ENCODE measurements at regions not wholly inside any gene's neighbourhood (a gene's known extent, or its start where the extent isn't known, plus 50 kb on each side); places are given as distances from the start of the nearest gene placed in this dataset.
"Not testable (repeated sequence)": the region's sequence is repeated elsewhere in the genome, so short reads cannot be mapped to it uniquely, and the experiment has no call there.

GRCh38 chr2:65589667-65590066 lies 157.3 kb upstream of the SPRED2 start:
- no peak for DNase-seq

- no peak for DNase-seq
Measured at GRCh38 chr2:65587779-65588178, 155.4 kb upstream of the SPRED2 start.

GRCh38 chr2:65586516-65586915 lies 154.1 kb upstream of the SPRED2 start:
- DNase-seq, result no peak

GRCh38 chr2:65583061-65583460 lies 150.7 kb upstream of the SPRED2 start:
- no peak for DNase-seq

- DNase-seq, result no peak
Measured at GRCh38 chr2:65582364-65582763, 150.0 kb upstream of the SPRED2 start.

- DNase-seq, result no peak
Measured at GRCh38 chr2:65580824-65581223, 148.4 kb upstream of the SPRED2 start.

GRCh38 chr2:65579506-65580235 lies 147.3 kb upstream of the SPRED2 start:
- no peak for DNase-seq

GRCh38 chr2:65577654-65578053 lies 145.3 kb upstream of the SPRED2 start:
- DNase-seq, result no peak

GRCh38 chr2:65576861-65577601 lies 144.6 kb upstream of the SPRED2 start:
- peak; percentile 86 to 96 for DNase-seq

GRCh38 chr2:65576278-65576677 lies 143.9 kb upstream of the SPRED2 start:
- peak in 1 of 2 experiments; percentile 41 for DNase-seq

- no peak for DNase-seq
Measured at GRCh38 chr2:65574993-65575392, 142.6 kb upstream of the SPRED2 start.

GRCh38 chr2:65568656-65569440 lies 136.4 kb upstream of the SPRED2 start:
- DNase-seq, result not testable (repeated sequence)

GRCh38 chr2:65566617-65567016 lies 134.2 kb upstream of the SPRED2 start:
- no peak for DNase-seq

- DNase-seq, result no peak
Measured at GRCh38 chr2:65565681-65566080, 133.3 kb upstream of the SPRED2 start.

- no peak for DNase-seq
Measured at GRCh38 chr2:65564299-65564698, 131.9 kb upstream of the SPRED2 start.

- DNase-seq, result no peak
Measured at GRCh38 chr2:65562890-65563289, 130.5 kb upstream of the SPRED2 start.

- DNase-seq, result no peak
Measured at GRCh38 chr2:65558743-65559142, 126.3 kb upstream of the SPRED2 start.

GRCh38 chr2:65557616-65558573 lies 125.5 kb upstream of the SPRED2 start:
- no peak for DNase-seq

- DNase-seq, result no peak
Measured at GRCh38 chr2:65554765-65555591, 122.6 kb upstream of the SPRED2 start.

GRCh38 chr2:65553504-65554074 lies 121.2 kb upstream of the SPRED2 start:
- DNase-seq, result no peak

- DNase-seq, result no peak
Measured at GRCh38 chr2:65551528-65551927, 119.1 kb upstream of the SPRED2 start.
